Retinal pigment epithelial cell (primary cell): ENCODE measurements at regions not wholly inside any gene's neighbourhood (a gene's known extent, or its start where the extent isn't known, plus 50 kb on each side); places are given as distances from the start of the nearest gene placed in this dataset.
A peak's percentile ranks its signal among the peaks of the same experiment; 100 is the strongest.

Source experiments
- DNase-seq: peaks from one replicate; pipeline ENCODE4 v3.0.0-alpha.2; 2010; ENCODE audit warnings: low read depth
- H3K4me3 ChIP-seq: 2 replicates; pipeline ENCODE4 v1.5.1; 2011; ENCODE audit warnings: mild to moderate bottlenecking, low read length, control low read depth, moderate library complexity
- TF ChIP-seq, protein P1 (sequence below): conservative IDR thresholded peaks from 2 replicates; pipeline ENCODE4 v1.5.1; 2011; ENCODE audit warnings: low read depth, low read length, control low read depth, inconsistent platforms

GRCh38 chr1:208332774-208333126 is 88.6 kb upstream of the PLXNA2 start:
- peak; percentile 40 for DNase-seq

DNA sequence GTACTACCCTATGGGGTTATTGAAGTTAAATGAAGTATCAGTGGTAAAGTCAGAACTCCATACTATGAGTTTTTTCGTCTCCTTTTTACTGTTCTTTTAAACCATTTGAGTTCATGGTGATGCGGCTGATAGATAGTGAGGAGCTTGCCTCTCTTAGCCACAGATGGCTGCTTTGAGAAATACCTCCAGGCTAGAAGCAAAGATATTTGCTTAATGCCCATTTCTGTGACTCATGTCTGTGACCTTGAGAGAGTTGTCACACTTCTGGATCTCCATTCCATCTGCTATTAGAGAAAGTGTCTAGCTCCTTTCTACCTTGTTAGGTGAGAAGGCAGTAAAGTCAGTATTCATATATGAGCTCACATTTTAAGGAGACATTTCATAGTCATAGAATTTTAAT is 89.5 kb upstream of the PLXNA2 start:
- TF ChIP-seq, protein P1, sequence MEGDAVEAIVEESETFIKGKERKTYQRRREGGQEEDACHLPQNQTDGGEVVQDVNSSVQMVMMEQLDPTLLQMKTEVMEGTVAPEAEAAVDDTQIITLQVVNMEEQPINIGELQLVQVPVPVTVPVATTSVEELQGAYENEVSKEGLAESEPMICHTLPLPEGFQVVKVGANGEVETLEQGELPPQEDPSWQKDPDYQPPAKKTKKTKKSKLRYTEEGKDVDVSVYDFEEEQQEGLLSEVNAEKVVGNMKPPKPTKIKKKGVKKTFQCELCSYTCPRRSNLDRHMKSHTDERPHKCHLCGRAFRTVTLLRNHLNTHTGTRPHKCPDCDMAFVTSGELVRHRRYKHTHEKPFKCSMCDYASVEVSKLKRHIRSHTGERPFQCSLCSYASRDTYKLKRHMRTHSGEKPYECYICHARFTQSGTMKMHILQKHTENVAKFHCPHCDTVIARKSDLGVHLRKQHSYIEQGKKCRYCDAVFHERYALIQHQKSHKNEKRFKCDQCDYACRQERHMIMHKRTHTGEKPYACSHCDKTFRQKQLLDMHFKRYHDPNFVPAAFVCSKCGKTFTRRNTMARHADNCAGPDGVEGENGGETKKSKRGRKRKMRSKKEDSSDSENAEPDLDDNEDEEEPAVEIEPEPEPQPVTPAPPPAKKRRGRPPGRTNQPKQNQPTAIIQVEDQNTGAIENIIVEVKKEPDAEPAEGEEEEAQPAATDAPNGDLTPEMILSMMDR = no peak
- H3K4me3 ChIP-seq = no peak overlapping the region
- DNase-seq = no peak

More at GRCh38 chr1:208332774-208333126, 88.6 kb upstream of the PLXNA2 start:
- H3K4me3 ChIP-seq = no peak overlapping the region
- TF ChIP-seq, protein P1 = no peak

DNA sequence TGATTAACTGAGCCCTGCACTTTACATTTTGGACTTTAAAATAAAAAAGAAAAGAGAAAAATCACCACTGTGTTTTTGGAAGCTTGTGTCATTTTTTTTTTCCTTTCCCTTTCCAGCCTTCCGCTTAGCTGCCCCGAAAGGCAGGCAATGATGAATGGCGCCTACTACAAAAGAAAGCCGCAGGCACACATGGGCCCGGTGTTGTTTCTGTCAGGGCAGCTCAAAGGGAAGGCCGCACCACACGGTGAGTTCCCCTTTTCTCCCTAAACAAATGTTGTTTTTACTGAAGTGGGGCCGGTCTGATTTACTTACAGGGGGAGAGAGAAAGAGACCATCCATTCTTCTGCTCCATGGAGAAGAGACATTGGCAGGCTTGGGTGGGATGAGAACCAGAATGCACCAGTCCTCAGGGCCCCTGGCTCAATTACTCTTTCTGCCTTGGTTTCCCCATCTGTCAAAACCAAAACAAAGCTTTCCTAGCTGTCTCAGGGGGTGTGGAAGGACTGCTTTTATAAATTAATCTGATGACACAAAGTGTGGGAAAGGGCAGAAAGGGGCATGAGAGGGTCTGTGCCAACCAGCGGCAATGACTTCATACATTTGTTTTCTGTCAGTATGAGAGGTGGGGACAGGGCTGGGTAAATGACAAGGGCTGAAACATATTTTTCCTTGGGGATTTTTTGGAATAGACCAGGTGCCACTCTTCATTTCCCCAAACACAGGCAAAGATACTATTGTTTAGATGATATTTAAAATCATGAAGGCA is 91.4 kb upstream of the PLXNA2 start:
- TF ChIP-seq, protein P1 = no peak
- DNase-seq = no peak
- no peak overlapping the region for H3K4me3 ChIP-seq

DNA sequence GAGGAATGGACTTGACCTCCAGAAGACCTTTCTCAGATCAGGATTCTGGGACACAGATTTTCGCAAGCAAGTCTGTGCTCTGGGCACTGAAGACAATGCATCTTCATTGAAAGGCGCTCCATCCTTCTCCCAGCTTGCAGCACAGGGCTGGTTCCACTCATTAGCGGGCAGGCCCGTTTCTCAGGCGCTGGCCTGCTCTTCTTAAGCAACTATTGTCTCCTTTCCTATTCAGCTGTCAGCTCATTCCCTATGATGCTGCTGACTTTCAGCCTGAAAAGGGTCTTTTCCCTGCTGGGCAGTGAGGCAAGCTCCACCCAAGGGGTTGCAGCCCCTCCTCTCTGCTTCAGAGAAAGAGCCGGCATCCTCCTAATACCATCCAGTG is 91.9 kb upstream of the PLXNA2 start:
- H3K4me3 ChIP-seq = no peak overlapping the region
- DNase-seq = no peak

DNA sequence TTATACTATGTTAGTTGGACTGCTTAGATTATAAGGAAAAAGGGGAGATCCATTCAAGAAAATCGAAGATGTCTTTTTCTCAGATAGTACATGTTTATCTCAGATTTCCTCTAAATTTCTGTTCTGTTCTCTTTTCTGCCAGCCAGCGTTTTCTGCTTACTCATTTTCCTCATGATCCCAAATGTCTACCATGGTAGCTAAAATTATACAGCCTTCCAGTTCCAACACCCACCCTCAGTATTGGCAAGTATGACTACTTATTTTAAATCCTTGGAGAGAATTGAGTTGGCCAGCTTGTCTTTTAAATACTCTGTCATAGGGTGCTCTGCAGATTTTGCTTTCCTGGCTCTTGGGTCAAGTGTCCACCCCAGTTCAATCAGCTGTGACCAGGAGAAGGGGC is 95.7 kb upstream of the PLXNA2 start:
- TF ChIP-seq, protein P1 = no peak
- no peak for DNase-seq
- H3K4me3 ChIP-seq = no peak overlapping the region

More for the DNA sequence above, 91.9 kb upstream of the PLXNA2 start:
- TF ChIP-seq, protein P1 = no peak

- H3K4me3 ChIP-seq = no peak overlapping the region
- TF ChIP-seq, protein P1 = no peak
- no peak for DNase-seq
Observed at GRCh38 chr1:208343226-208343625, 99.0 kb upstream of the PLXNA2 start.

- no peak for DNase-seq
- TF ChIP-seq, protein P1 = no peak
Observed at GRCh38 chr1:208344202-208344857, 100.1 kb upstream of the PLXNA2 start.

More at GRCh38 chr1:208344202-208344857, 100.1 kb upstream of the PLXNA2 start:
- H3K4me3 ChIP-seq = no peak overlapping the region
